ENCODE measurements at regions not wholly inside any gene's neighbourhood (a gene's known extent, or its start where the extent isn't known, plus 50 kb on each side); places are given as distances from the start of the nearest gene placed in this dataset.

DNA sequence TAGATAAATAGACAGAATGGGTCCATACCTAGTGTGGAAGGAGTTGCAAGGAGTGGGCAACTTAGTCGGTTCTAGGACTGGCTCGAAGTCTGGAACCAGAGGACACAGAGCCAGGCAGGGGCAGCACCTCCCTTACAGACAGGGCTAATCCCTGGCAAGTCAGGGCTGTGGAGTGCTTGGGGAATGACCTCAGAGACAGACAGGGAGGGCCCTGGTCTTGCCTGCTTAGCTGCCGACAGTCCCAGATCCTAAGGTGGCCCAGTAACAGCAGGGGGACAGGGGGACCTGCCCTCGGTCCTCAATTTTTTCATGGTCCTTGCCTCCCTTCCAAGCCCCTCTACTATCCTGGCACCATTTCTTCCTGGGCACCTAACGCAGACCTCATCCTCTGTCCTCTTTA is 222.4 kb upstream of the TNC start:
- TF ChIP-seq POLR2AphosphoS5 (IDR thresholded peaks at IDR 0.05) (no peak), POLR2A (IDR thresholded peaks at IDR 0.05) (no peak)
- TF ChIP-seq, protein P1, sequence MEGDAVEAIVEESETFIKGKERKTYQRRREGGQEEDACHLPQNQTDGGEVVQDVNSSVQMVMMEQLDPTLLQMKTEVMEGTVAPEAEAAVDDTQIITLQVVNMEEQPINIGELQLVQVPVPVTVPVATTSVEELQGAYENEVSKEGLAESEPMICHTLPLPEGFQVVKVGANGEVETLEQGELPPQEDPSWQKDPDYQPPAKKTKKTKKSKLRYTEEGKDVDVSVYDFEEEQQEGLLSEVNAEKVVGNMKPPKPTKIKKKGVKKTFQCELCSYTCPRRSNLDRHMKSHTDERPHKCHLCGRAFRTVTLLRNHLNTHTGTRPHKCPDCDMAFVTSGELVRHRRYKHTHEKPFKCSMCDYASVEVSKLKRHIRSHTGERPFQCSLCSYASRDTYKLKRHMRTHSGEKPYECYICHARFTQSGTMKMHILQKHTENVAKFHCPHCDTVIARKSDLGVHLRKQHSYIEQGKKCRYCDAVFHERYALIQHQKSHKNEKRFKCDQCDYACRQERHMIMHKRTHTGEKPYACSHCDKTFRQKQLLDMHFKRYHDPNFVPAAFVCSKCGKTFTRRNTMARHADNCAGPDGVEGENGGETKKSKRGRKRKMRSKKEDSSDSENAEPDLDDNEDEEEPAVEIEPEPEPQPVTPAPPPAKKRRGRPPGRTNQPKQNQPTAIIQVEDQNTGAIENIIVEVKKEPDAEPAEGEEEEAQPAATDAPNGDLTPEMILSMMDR (IDR thresholded peaks at IDR 0.05): no peak

Measured in prostate gland (tissue), 2 donors.